Liver (tissue), 8 donors: ENCODE measurements at regions not wholly inside any gene's neighbourhood (a gene's known extent, or its start where the extent isn't known, plus 50 kb on each side); places are given as distances from the start of the nearest gene placed in this dataset.

ENCODE experiments used
- DNase-seq: peaks from one replicate; pipeline ENCODE4 v3.0.0-alpha.2; 2017; ENCODE audit warnings: low spot score
- H3K27ac ChIP-seq, 2 donors: one replicate each; pipeline ENCODE4 v1.7.0; 2013; ENCODE audit warnings: inconsistent platforms in 2 of 2, low read length in 2 of 2, control low read depth in 1 of 2, low read depth in 1 of 2, mild to moderate bottlenecking in 1 of 2
- H3K27me3 ChIP-seq, 4 donors: one replicate each; pipeline versions ENCODE4 v1.6.1 to v1.7.0; 2013; ENCODE audit warnings: low read length in 3 of 4, inconsistent platforms in 1 of 4, mild to moderate bottlenecking in 1 of 4, moderate library complexity in 1 of 4; ENCODE audit not compliant: control insufficient read depth in 4 of 4, insufficient read depth in 4 of 4
- H3K36me3 ChIP-seq, 4 donors: one replicate each; pipeline versions ENCODE4 v1.6.1 to v1.7.0; 2013; ENCODE audit warnings: low read length in 3 of 4, mild to moderate bottlenecking in 3 of 4, low read depth in 1 of 4, moderate library complexity in 1 of 4; ENCODE audit not compliant: control insufficient read depth in 4 of 4, insufficient read depth in 3 of 4
- H3K4me1 ChIP-seq, 4 donors: one replicate each; pipeline versions ENCODE4 v1.6.1 to v1.7.0; 2013; ENCODE audit warnings: low read length in 3 of 4, mild to moderate bottlenecking in 3 of 4, moderate library complexity in 1 of 4; ENCODE audit not compliant: control insufficient read depth in 4 of 4, insufficient read depth in 4 of 4
- H3K4me3 ChIP-seq, 3 donors: one replicate each; pipeline versions ENCODE4 v1.6.1 to v1.7.0; 2013; ENCODE audit warnings: low read length in 3 of 3, control low read depth in 1 of 3, low read depth in 1 of 3, mild to moderate bottlenecking in 1 of 3
- H3K9ac ChIP-seq, 2 donors: one replicate each; pipeline ENCODE4 v1.7.0; 2013; ENCODE audit warnings: low read length in 2 of 2, mild to moderate bottlenecking in 2 of 2, moderate library complexity in 2 of 2, control low read depth in 1 of 2, low read depth in 1 of 2
- H3K9me3 ChIP-seq, 4 donors: one replicate each; pipeline versions ENCODE4 v1.6.1 to v1.7.0; 2013; ENCODE audit warnings: low read length in 3 of 4; ENCODE audit not compliant: control insufficient read depth in 4 of 4
- ATF3 ChIP-seq: IDR thresholded peaks from 2 replicates; pipeline ENCODE4 v1.6.1; 2016; ENCODE audit warnings: antibody characterized with exemption
- CTCF ChIP-seq: fragments of 150-350 bp; IDR thresholded peaks from 2 replicates; pipeline ENCODE4 v1.5.1; 2017; ENCODE audit warnings: improper control_type of control experiment, low read depth, low read length; ENCODE audit not compliant: missing input control
- EGR1 ChIP-seq, 2 donors: IDR thresholded peaks; 2 replicates each; pipeline ENCODE4 v1.6.1; 2016 to 2018; ENCODE audit warnings: antibody characterized with exemption in 2 of 2, low read depth in 2 of 2
- FOXA1 ChIP-seq: IDR thresholded peaks from 2 replicates; pipeline ENCODE4 v1.6.1; 2016; ENCODE audit warnings: antibody characterized with exemption
- FOXA2 ChIP-seq: IDR thresholded peaks from 2 replicates; pipeline ENCODE4 v1.6.1; 2016; ENCODE audit warnings: antibody characterized with exemption
- GABPA ChIP-seq, 2 donors: IDR thresholded peaks in 1 of 2; conservative IDR thresholded peaks in 1 of 2; 2 replicates each; pipeline ENCODE4 v1.6.1; 2016; ENCODE audit warnings: antibody characterized with exemption in 2 of 2, mild to moderate bottlenecking in 1 of 2, moderate library complexity in 1 of 2
- HNF4A ChIP-seq, 2 donors: conservative IDR thresholded peaks; 2 replicates each; pipeline ENCODE4 v1.6.1; 2016; ENCODE audit warnings: antibody characterized with exemption in 2 of 2, mild to moderate bottlenecking in 2 of 2
- HNF4G ChIP-seq: IDR thresholded peaks from 2 replicates; pipeline ENCODE4 v1.6.1; 2016; ENCODE audit warnings: antibody characterized with exemption
- JUND ChIP-seq, 2 donors: IDR thresholded peaks; 2 replicates each; pipeline ENCODE4 v1.6.1; 2016; ENCODE audit warnings: antibody characterized with exemption in 2 of 2
- MAX ChIP-seq: IDR thresholded peaks from 2 replicates; pipeline ENCODE4 v1.6.1; 2016; ENCODE audit warnings: antibody characterized with exemption
- NR2F2 ChIP-seq: IDR thresholded peaks from 2 replicates; pipeline ENCODE4 v1.6.1; 2016; ENCODE audit warnings: antibody characterized with exemption
- RAD21 ChIP-seq, 2 donors: IDR thresholded peaks; 2 replicates each; pipeline ENCODE4 v1.6.1; 2016; ENCODE audit warnings: antibody characterized with exemption in 2 of 2, mild to moderate bottlenecking in 2 of 2
- REST ChIP-seq: IDR thresholded peaks from 2 replicates; pipeline ENCODE4 v1.6.1; 2016; ENCODE audit warnings: antibody characterized with exemption, mild to moderate bottlenecking
- RXRA ChIP-seq, 2 donors: IDR thresholded peaks; 2 replicates each; pipeline ENCODE4 v1.6.1; 2017 to 2018; ENCODE audit warnings: antibody characterized with exemption in 2 of 2, mild to moderate bottlenecking in 1 of 2
- SP1 ChIP-seq: IDR thresholded peaks from 2 replicates; pipeline ENCODE4 v1.6.1; 2018; ENCODE audit warnings: antibody characterized with exemption, mild to moderate bottlenecking
- TAF1 ChIP-seq: conservative IDR thresholded peaks from 2 replicates; pipeline ENCODE4 v1.6.1; 2016; ENCODE audit warnings: antibody characterized with exemption, mild to moderate bottlenecking
- YY1 ChIP-seq: IDR thresholded peaks from 2 replicates; pipeline ENCODE4 v1.6.1; 2016; ENCODE audit warnings: antibody characterized with exemption, mild to moderate bottlenecking
- ZBTB33 ChIP-seq: IDR thresholded peaks from 2 replicates; pipeline ENCODE4 v1.6.1; 2016; ENCODE audit warnings: antibody characterized with exemption
- WGBS: extraction: QIAGEN DNeasy Blood & Tissue Kit; methylation state at CpG from one replicate; pipeline ENCODE4 v1.1.7; 2013; 5-methylcytosine and 5-hydroxymethylcytosine counted together
- donor health status: healthy.
- donor health status: healthy.
- donor health status: healthy.
- donor health status: healthy.
- donor health status: healthy.

DNA sequence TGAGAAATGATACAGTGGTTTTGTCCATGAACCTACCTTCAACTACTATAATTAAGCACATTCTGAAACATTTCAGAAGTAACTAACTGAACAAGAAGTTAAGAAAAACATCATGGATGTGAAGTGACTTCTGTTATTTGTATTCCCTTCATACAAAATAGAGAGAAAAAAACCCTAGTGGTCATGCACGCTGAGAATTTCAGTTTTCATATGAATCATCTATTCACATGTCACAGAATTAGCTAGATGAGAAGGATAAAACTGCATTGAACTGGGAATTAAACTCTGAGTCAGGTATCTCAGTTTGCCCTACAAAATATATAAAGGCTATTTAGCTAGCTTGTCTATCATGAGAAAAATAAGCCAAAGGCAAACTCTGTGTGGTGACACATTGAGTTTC lies 451.8 kb upstream of the FTMT start:
- Histone ChIP-seq H3K27me3 (no peaks in the 10 kb centered on the region), H3K9me3 (no peaks in the 10 kb centered on the region), H3K27ac (no peak overlapping the region), H3K4me3 (no peak overlapping the region), H3K9ac (no peak overlapping the region), H3K4me1 (no peaks in the 10 kb centered on the region), H3K36me3 (no peaks in the 10 kb centered on the region)
- TF ChIP-seq FOXA1 (no peak), HNF4G (no peak), RXRA (IDR thresholded peaks at IDR 0.05) (no peak), RAD21 (IDR thresholded peaks at IDR 0.05) (no peak), HNF4A (conservative IDR thresholded peaks at IDR 0.05) (no peak), NR2F2 (no peak), ZBTB33 (no peak), GABPA (IDR thresholded peaks at IDR 0.05 in 1 of 2, conservative IDR thresholded peaks at IDR 0.05 in 1 of 2) (no peak), YY1 (no peak), TAF1 (no peak), CTCF (no peak), JUND (IDR thresholded peaks at IDR 0.05) (no peak), REST (no peak), FOXA2 (no peak), EGR1 (IDR thresholded peaks at IDR 0.05; ENCODE audit: low read depth in 2 of 2) (no peak), ATF3 (no peak), SP1 (no peak), MAX (no peak)
- 72% methylated on average over 1 of the region's 1 CpG for WGBS
- no peak for DNase-seq

DNA sequence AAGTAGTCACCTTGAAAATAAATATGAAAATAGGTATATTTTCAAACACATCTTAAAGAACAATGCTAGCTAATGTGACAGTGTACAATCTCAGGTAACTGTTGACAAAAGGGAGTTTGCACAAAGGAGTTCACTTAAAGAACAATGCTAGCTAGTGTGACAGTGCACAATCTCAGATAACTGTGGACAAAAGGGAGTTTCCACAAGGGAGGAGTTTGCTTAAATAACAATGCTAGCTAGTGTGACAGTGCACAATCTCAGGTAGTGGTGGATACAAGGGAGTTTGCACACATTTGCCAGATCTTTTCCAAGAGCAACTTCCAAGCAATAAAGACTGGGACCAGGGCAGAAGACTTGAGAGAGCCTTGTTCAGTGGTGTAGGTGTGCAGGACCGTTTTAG lies 442.9 kb upstream of the FTMT start:
- 76% methylated on average over 1 of the region's 1 CpG for WGBS
- Histone ChIP-seq H3K9me3 (no peaks in the 10 kb centered on the region), H3K4me1 (no peaks in the 10 kb centered on the region), H3K36me3 (no peaks in the 10 kb centered on the region), H3K4me3 (no peak overlapping the region), H3K27me3 (no peaks in the 10 kb centered on the region), H3K9ac (no peak overlapping the region), H3K27ac (no peak overlapping the region)
- TF ChIP-seq FOXA2 (no peak), YY1 (no peak), EGR1 (IDR thresholded peaks at IDR 0.05; ENCODE audit: low read depth in 2 of 2) (no peak), TAF1 (no peak)
- DNase-seq = no peak
